Tibial artery (tissue), 4 donors: ENCODE measurements at regions not wholly inside any gene's neighbourhood (a gene's known extent, or its start where the extent isn't known, plus 50 kb on each side); places are given as distances from the start of the nearest gene placed in this dataset.

Experiments used
- DNase-seq, 2 donors: peaks; one replicate each; pipeline ENCODE4 v3.0.0-alpha.2; 2019
- H3K27ac ChIP-seq, 2 donors: fragments of 200-600 bp; sonication (generic) in 1 of 2; 1 replicate in 1 of 2; 2 replicates in 1 of 2; pipeline ENCODE4 v1.5.1; 2018 to 2019; ENCODE audit warnings: mild to moderate bottlenecking in 1 of 2
- H3K27me3 ChIP-seq, 2 donors: fragments of 200-600 bp; sonication (generic) in 1 of 2; one replicate each; pipeline versions ENCODE4 v1.5.1 to v1.6.0; 2016 to 2019
- H3K36me3 ChIP-seq, 3 donors: fragments of 200-600 bp; sonication (generic) in 2 of 3; one replicate each; pipeline ENCODE4 v1.5.1; 2016 to 2019; ENCODE audit warnings: mild to moderate bottlenecking in 2 of 3
- H3K4me1 ChIP-seq, 4 donors: fragments of 200-600 bp; sonication (generic) in 2 of 4; 1 replicate in 3 of 4; 2 replicates in 1 of 4; pipeline ENCODE4 v1.5.1; 2016 to 2019
- H3K4me3 ChIP-seq, 2 donors: fragments of 200-600 bp; sonication (generic) in 1 of 2; 1 replicate in 1 of 2; 2 replicates in 1 of 2; pipeline ENCODE4 v1.5.1; 2018 to 2019; ENCODE audit warnings: mild to moderate bottlenecking in 2 of 2
- H3K9me3 ChIP-seq, 3 donors: fragments of 200-600 bp; sonication (generic) in 1 of 3; one replicate each; pipeline ENCODE4 v1.5.1; 2016 to 2019
- CTCF ChIP-seq, 2 experiments: fragments of 200-600 bp in 1 of 2; fragments of 450-650 bp in 1 of 2; IDR thresholded peaks; one replicate each; pipeline ENCODE4 v1.5.1; 2017 to 2019; ENCODE audit warnings: antibody characterized with exemption in 2 of 2, mild to moderate bottlenecking in 1 of 2, moderate library complexity in 1 of 2
- intact Hi-C: fragments of 100-400 bp; cut with DNase I; formaldehyde crosslinking; loops from one replicate; pipeline ENCODE4 v1.15.0; 2023; ENCODE audit warnings: low total_unique reads

- intact Hi-C loops: no loop called here
- Histone ChIP-seq H3K4me1 (no peaks in the 10 kb centered on the region), H3K36me3 (no peaks in the 10 kb centered on the region), H3K9me3 (no peaks in the 10 kb centered on the region), H3K27ac (no peak overlapping the region), H3K27me3 (no peaks in the 10 kb centered on the region), H3K4me3 (no peak overlapping the region)
- no peak for DNase-seq
- no peak for TF ChIP-seq CTCF (IDR thresholded peaks at IDR 0.05)
Observed at GRCh38 chrX:123083924-123084323, 100.2 kb upstream of the GRIA3 start.

- no peaks in the 10 kb centered on the region for H3K4me1 ChIP-seq
- TF ChIP-seq CTCF (IDR thresholded peaks at IDR 0.05): no peak
- intact Hi-C loops: no loop called here
- no peak overlapping the region for H3K4me3 ChIP-seq
- H3K36me3 ChIP-seq: no peaks in the 10 kb centered on the region
- no peaks in the 10 kb centered on the region for H3K27me3 ChIP-seq
- DNase-seq: no peak
- no peak overlapping the region for H3K27ac ChIP-seq
- H3K9me3 ChIP-seq: no peaks in the 10 kb centered on the region
Observed at GRCh38 chrX:123084797-123085196, 99.3 kb upstream of the GRIA3 start.

- Histone ChIP-seq H3K27me3 (no peaks in the 10 kb centered on the region), H3K36me3 (no peaks in the 10 kb centered on the region), H3K9me3 (no peaks in the 10 kb centered on the region), H3K4me3 (no peak overlapping the region), H3K27ac (no peak overlapping the region), H3K4me1 (no peaks in the 10 kb centered on the region)
- intact Hi-C loops: no loop called here
- no peak for TF ChIP-seq CTCF (IDR thresholded peaks at IDR 0.05)
- no peak for DNase-seq
Observed at GRCh38 chrX:123085311-123085940, 98.7 kb upstream of the GRIA3 start.

- H3K4me1 ChIP-seq: no peaks in the 10 kb centered on the region
- DNase-seq: no peak
- intact Hi-C loops: no loop called here
- no peak overlapping the region for H3K4me3 ChIP-seq
- no peak for TF ChIP-seq CTCF (IDR thresholded peaks at IDR 0.05)
- H3K27ac ChIP-seq: no peak overlapping the region
- H3K9me3 ChIP-seq: no peaks in the 10 kb centered on the region
- H3K36me3 ChIP-seq: no peaks in the 10 kb centered on the region
- H3K27me3 ChIP-seq: no peaks in the 10 kb centered on the region
Observed at GRCh38 chrX:123086768-123087167, 97.3 kb upstream of the GRIA3 start.

- Histone ChIP-seq H3K36me3 (no peaks in the 10 kb centered on the region), H3K4me1 (no peaks in the 10 kb centered on the region), H3K4me3 (no peak overlapping the region), H3K27me3 (no peaks in the 10 kb centered on the region), H3K27ac (no peak overlapping the region), H3K9me3 (no peaks in the 10 kb centered on the region)
- TF ChIP-seq CTCF (IDR thresholded peaks at IDR 0.05): no peak
- intact Hi-C loops: no loop called here
- no peak for DNase-seq
Observed at GRCh38 chrX:123087326-123087725, 96.8 kb upstream of the GRIA3 start.

GRCh38 chrX:123088331-123088730, 95.7 kb upstream of the GRIA3 start:
- DNase-seq: no peak
- H3K4me1 ChIP-seq: no peaks in the 10 kb centered on the region
- no peaks in the 10 kb centered on the region for H3K27me3 ChIP-seq
- H3K9me3 ChIP-seq: no peaks in the 10 kb centered on the region
- no peaks in the 10 kb centered on the region for H3K36me3 ChIP-seq
- H3K27ac ChIP-seq: no peak overlapping the region
- H3K4me3 ChIP-seq: no peak overlapping the region
- intact Hi-C loops: no loop called here
- TF ChIP-seq CTCF (IDR thresholded peaks at IDR 0.05): no peak
